ENCODE measurements at regions not wholly inside any gene's neighbourhood (a gene's known extent, or its start where the extent isn't known, plus 50 kb on each side); places are given as distances from the start of the nearest gene placed in this dataset.

GRCh38 chr1:25042331-25043227 lies 112.5 kb upstream of the RUNX3 start:
- TF ChIP-seq TCF7L2 (IDR thresholded peaks at IDR 0.05; ENCODE audit: low read depth, low read length) (no peak), CTCF (IDR thresholded peaks at IDR 0.05) (no peak), SIN3A (IDR thresholded peaks at IDR 0.05; ENCODE audit: borderline replicate concordance, insufficient read depth, low read depth, low read length) (no peak), REST (IDR thresholded peaks at IDR 0.05; ENCODE audit: insufficient read depth in 1 of 2, low read depth in 2 of 2, low read length in 1 of 2) (no peak), POLR2AphosphoS5 (IDR thresholded peaks at IDR 0.05; ENCODE audit: low read depth, low read length) (no peak)
- no TSS peak for BruUV-seq (replicated peaks)
- Histone ChIP-seq H3K4me3 (ENCODE audit: low read depth in 2 of 2, low read length in 2 of 2) (no peak overlapping the region), H3K36me3 (ENCODE audit: control insufficient read depth, insufficient read depth, low read length) (no peaks in the 10 kb centered on the region), H3K9me3 (ENCODE audit: control insufficient read depth, insufficient read depth, low read depth, low read length) (no peaks in the 10 kb centered on the region), H3K27me3 (ENCODE audit: control insufficient read depth, insufficient read depth, low read length) (no peaks in the 10 kb centered on the region; the same call in 1 of the 2 replicates), H3K4me1 (ENCODE audit: control insufficient read depth, insufficient read depth, low read length) (no peaks in the 10 kb centered on the region), H3K27ac (ENCODE audit: low read length) (no peak overlapping the region)
- no peak for ATAC-seq
- CTCF ChIA-PET, result interaction anchor here (0.6 to 0.7 kb wide), 2 partner anchors 13 to 20 kb away, joined by 3 to 7 read pairs; no protein-coding TSS in a partner anchor
- in situ Hi-C loops (cut with HindIII; ENCODE audit: low pct_unique_long_range_greater_than_20kb, low sequenced_read_pairs) (no loop called here), intact Hi-C loops (cut with micrococcal nuclease; ENCODE audit: unreplicated experiment) (no loop called here)
- no peak for DNase-seq (ENCODE audit: low read depth, low spot score)
- POLR2A ChIA-PET, result interaction anchor here (0.6 kb wide), 2 partner anchors 162 to 343 kb away, joined by 3 read pairs; no protein-coding TSS in a partner anchor

GRCh38 chr1:25041916-25042315 lies 111.8 kb upstream of the RUNX3 start:
- Histone ChIP-seq H3K4me3 (ENCODE audit: low read depth in 2 of 2, low read length in 2 of 2) (no peak overlapping the region), H3K27me3 (ENCODE audit: control insufficient read depth, insufficient read depth, low read length) (no peaks in the 10 kb centered on the region; the same call in 1 of the 2 replicates), H3K4me1 (ENCODE audit: control insufficient read depth, insufficient read depth, low read length) (no peaks in the 10 kb centered on the region), H3K36me3 (ENCODE audit: control insufficient read depth, insufficient read depth, low read length) (no peaks in the 10 kb centered on the region), H3K9me3 (ENCODE audit: control insufficient read depth, insufficient read depth, low read depth, low read length) (no peaks in the 10 kb centered on the region), H3K27ac (ENCODE audit: low read length) (no peak overlapping the region)
- no peak for TF ChIP-seq CTCF (IDR thresholded peaks at IDR 0.05)
- no peak for TF ChIP-seq SIN3A (IDR thresholded peaks at IDR 0.05; ENCODE audit: borderline replicate concordance, insufficient read depth, low read depth, low read length)
- no peak for TF ChIP-seq TCF7L2 (IDR thresholded peaks at IDR 0.05; ENCODE audit: low read depth, low read length)
- no peak for TF ChIP-seq REST (IDR thresholded peaks at IDR 0.05; ENCODE audit: insufficient read depth in 1 of 2, low read depth in 2 of 2, low read length in 1 of 2)
- TF ChIP-seq POLR2AphosphoS5 (IDR thresholded peaks at IDR 0.05; ENCODE audit: low read depth, low read length), result no peak
- no TSS peak for BruUV-seq (replicated peaks)
- POLR2A ChIA-PET, result interaction anchor here (0.6 kb wide), 1 partner anchor 343 kb away, joined by 3 read pairs; no protein-coding TSS in a partner anchor
- in situ Hi-C loops (cut with HindIII; ENCODE audit: low pct_unique_long_range_greater_than_20kb, low sequenced_read_pairs), result no loop called here
- ATAC-seq (no peak), DNase-seq (ENCODE audit: low read depth, low spot score) (no peak)
- CTCF ChIA-PET, result interaction anchor here (0.6 to 0.7 kb wide), 2 partner anchors 13 to 1528 kb away, joined by 3 to 7 read pairs; no protein-coding TSS in a partner anchor
- intact Hi-C loops (cut with micrococcal nuclease; ENCODE audit: unreplicated experiment), result no loop called here
